Endothelial cell of umbilical vein (primary cell): ENCODE measurements at regions not wholly inside any gene's neighbourhood (a gene's known extent, or its start where the extent isn't known, plus 50 kb on each side); places are given as distances from the start of the nearest gene placed in this dataset.

Experiments
- EZH2 ChIP-seq: IDR thresholded peaks from 2 replicates; pipeline ENCODE4 v1.6.1; 2012; ENCODE audit warnings: borderline replicate concordance, low read depth, mild to moderate bottlenecking, moderate library complexity, low read length, inconsistent platforms; ENCODE audit not compliant: severe bottlenecking
- FOS ChIP-seq: IDR thresholded peaks from 2 replicates; pipeline ENCODE4 v1.6.1; 2011; ENCODE audit warnings: mild to moderate bottlenecking, low read length, moderate library complexity, borderline replicate concordance; ENCODE audit not compliant: insufficient read depth
- JUN ChIP-seq: IDR thresholded peaks from 2 replicates; pipeline ENCODE4 v1.6.1; 2011; ENCODE audit warnings: borderline replicate concordance, low read depth; ENCODE audit not compliant: insufficient read length, insufficient read depth
- POLR2A ChIP-seq: IDR thresholded peaks from 2 replicates; pipeline ENCODE4 v1.6.1; 2012; ENCODE audit warnings: low read depth, mild to moderate bottlenecking, control low read depth, low read length
- POLR2AphosphoS5 ChIP-seq: IDR thresholded peaks from 2 replicates; pipeline ENCODE4 v1.6.1; 2012; ENCODE audit warnings: low read depth, mild to moderate bottlenecking, control low read depth, low read length, moderate library complexity; ENCODE audit not compliant: insufficient read depth
- TF ChIP-seq, protein P1 (sequence below), 2 donors: IDR thresholded peaks; 1 replicate in 1 of 2; 2 replicates in 1 of 2; pipeline ENCODE4 v1.5.1; 2011; ENCODE audit warnings: low read length in 2 of 2, mild to moderate bottlenecking in 2 of 2, moderate library complexity in 2 of 2, control low read depth in 1 of 2, inconsistent platforms in 1 of 2, low read depth in 1 of 2; ENCODE audit not compliant: insufficient read depth in 1 of 2; ENCODE audit errors: extremely low read depth in 1 of 2

DNA sequence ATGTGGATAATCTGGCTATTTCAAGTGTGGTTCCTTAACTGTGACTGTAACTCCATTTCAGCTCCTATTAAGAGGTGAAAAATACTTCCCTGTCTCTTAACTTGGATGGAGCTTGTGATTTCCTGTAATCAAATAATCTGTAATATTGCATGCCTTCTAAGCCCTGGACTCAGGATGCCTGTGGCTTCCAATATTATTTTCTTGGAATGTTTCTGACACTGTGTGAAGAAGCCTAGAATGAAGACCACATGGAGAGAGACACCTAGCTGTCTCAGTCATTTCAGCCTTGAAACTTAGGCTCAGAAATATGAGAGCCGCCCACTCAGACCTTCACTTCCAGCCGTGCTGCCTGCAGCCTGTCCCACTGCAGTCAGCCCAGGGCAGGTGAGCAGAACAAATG is 544.3 kb downstream of the TRIML1 start:
- TF ChIP-seq, protein P1, sequence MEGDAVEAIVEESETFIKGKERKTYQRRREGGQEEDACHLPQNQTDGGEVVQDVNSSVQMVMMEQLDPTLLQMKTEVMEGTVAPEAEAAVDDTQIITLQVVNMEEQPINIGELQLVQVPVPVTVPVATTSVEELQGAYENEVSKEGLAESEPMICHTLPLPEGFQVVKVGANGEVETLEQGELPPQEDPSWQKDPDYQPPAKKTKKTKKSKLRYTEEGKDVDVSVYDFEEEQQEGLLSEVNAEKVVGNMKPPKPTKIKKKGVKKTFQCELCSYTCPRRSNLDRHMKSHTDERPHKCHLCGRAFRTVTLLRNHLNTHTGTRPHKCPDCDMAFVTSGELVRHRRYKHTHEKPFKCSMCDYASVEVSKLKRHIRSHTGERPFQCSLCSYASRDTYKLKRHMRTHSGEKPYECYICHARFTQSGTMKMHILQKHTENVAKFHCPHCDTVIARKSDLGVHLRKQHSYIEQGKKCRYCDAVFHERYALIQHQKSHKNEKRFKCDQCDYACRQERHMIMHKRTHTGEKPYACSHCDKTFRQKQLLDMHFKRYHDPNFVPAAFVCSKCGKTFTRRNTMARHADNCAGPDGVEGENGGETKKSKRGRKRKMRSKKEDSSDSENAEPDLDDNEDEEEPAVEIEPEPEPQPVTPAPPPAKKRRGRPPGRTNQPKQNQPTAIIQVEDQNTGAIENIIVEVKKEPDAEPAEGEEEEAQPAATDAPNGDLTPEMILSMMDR (IDR thresholded peaks at IDR 0.05; ENCODE audit: extremely low read depth in 1 of 2, insufficient read depth in 1 of 2, low read depth in 1 of 2, low read length in 2 of 2) = no peak
- TF ChIP-seq POLR2AphosphoS5 (no peak), FOS (no peak), JUN (no peak), POLR2A (no peak), EZH2 (no peak)
